Heart left ventricle (tissue), 16 donors: ENCODE measurements at regions not wholly inside any gene's neighbourhood (a gene's known extent, or its start where the extent isn't known, plus 50 kb on each side); places are given as distances from the start of the nearest gene placed in this dataset.

Experiments used
- ATAC-seq, 4 donors: fragments of 200-7000 bp; cut with Tn5 transposase; one replicate each; pipeline ENCODE4 v1.9.1; 2020 to 2022; ENCODE audit warnings: moderate library complexity in 4 of 4, mild to moderate bottlenecking in 3 of 4, moderate number of reproducible peaks in 1 of 4
- DNase-seq, 5 donors: peaks; one replicate each; pipeline ENCODE4 v3.0.0-alpha.2; 2020
- H3K27ac ChIP-seq, 12 donors: fragments of 200-600 bp; sonication (generic) in 4 of 12; one replicate each; pipeline versions ENCODE4 v1.5.0 to v1.8.0; 2016 to 2022; ENCODE audit warnings: mild to moderate bottlenecking in 2 of 12
- H3K27me3 ChIP-seq, 9 donors: fragments of 200-600 bp; sonication (generic) in 2 of 9; one replicate each; pipeline versions ENCODE4 v1.5.1 to v1.8.0; 2016 to 2022; ENCODE audit warnings: mild to moderate bottlenecking in 3 of 9
- H3K36me3 ChIP-seq, 9 donors: fragments of 200-600 bp; sonication (generic) in 2 of 9; one replicate each; pipeline versions ENCODE4 v1.5.0 to v1.8.0; 2018 to 2022; ENCODE audit warnings: mild to moderate bottlenecking in 2 of 9
- H3K4me1 ChIP-seq, 12 donors: fragments of 200-600 bp; sonication (generic) in 4 of 12; one replicate each; pipeline versions ENCODE4 v1.5.0 to v1.8.0; 2016 to 2022; ENCODE audit warnings: mild to moderate bottlenecking in 3 of 12
- H3K4me3 ChIP-seq, 12 donors: fragments of 200-600 bp; sonication (generic) in 4 of 12; one replicate each; pipeline versions ENCODE4 v1.5.0 to v1.8.0; 2017 to 2022; ENCODE audit warnings: mild to moderate bottlenecking in 9 of 12, moderate library complexity in 4 of 12
- H3K9me3 ChIP-seq, 12 donors: fragments of 200-600 bp; sonication (generic) in 4 of 12; one replicate each; pipeline versions ENCODE4 v1.5.0 to v1.8.0; 2016 to 2022; ENCODE audit warnings: mild to moderate bottlenecking in 1 of 12
- CTCF ChIP-seq, 12 donors: fragments of 200-600 bp; sonication (generic) in 4 of 12; IDR thresholded peaks; one replicate each; pipeline versions ENCODE4 v1.5.0 to v1.8.0; 2018 to 2022; ENCODE audit warnings: antibody characterized with exemption in 12 of 12, mild to moderate bottlenecking in 5 of 12
- POLR2A ChIP-seq, 2 donors: fragments of 450-650 bp; IDR thresholded peaks; one replicate each; pipeline ENCODE4 v1.6.1; 2017; ENCODE audit warnings: antibody characterized with exemption in 2 of 2, mild to moderate bottlenecking in 2 of 2, moderate library complexity in 2 of 2
- WGBS, 4 donors: extraction: QIAGEN DNeasy Blood & Tissue Kit in 2 of 4; methylation state at CpG; one replicate each; pipeline versions ENCODE4 v1.1.5 to v1.1.7; 2013 to 2018; 5-methylcytosine and 5-hydroxymethylcytosine counted together
- intact Hi-C, 10 donors: fragments of 100-400 bp; cut with DNase I; formaldehyde crosslinking; loops; one replicate each; pipeline versions ENCODE4 v1.11.1 to v1.14.2; 2022
- donor health status: ischemic (EF 13 %, LVEDD 7.1; RV severe dilation, severe dysfunction).
- donor health status: healthy with polysubstance abuse.
- donor health status: DM: no; HTN: yes; CAD: no.
- donor health status: DM: no; HTN: no; CAD: no.
- donor health status: ischemic (EF 25% LVEDD 6.9; RV normal size, moderate dysfunction).
- donor health status: ischemic (EF 25% LVEDD 5.7; RV mildly dilated, moderate dysfunction).
- donor health status: healthy.
- donor health status: DM: yes; HTN: yes; CAD: no.
- donor health status: ischemic (EF 35%, LVEDD 5.7; RV mildly dilated, moderate dysfunction).
- donor health status: nonischemic (EF 11% LVEDD 7.7; RV severe dilation, severe dysfunction).
- donor health status: DM: yes; HTN: yes; CAD: no.
- donor health status: PGD.
- donor health status: ischemic (EF 29% LVEDD 5.4; RV normal size, mild dysfunction).
- donor health status: nonischemic (EF 23%, LVEDD 6.1; RV moderate dilation, normal function).

- Histone ChIP-seq H3K27me3 (no peaks in the 10 kb centered on the region), H3K9me3 (peaks cover 0 to 11% (median 0%) of the 10 kb centered on the region in 12 donors), H3K36me3 (no peaks in the 10 kb centered on the region), H3K27ac (no peak overlapping the region), H3K4me1 (no peaks in the 10 kb centered on the region), H3K4me3 (no peak overlapping the region)
- 57 to 73% (median 69%) methylated on average over 4 of the region's 4 CpGs for WGBS, 4 donors
- TF ChIP-seq CTCF (IDR thresholded peaks at IDR 0.05) (no peak), POLR2A (IDR thresholded peaks at IDR 0.05) (no peak)
- intact Hi-C loops: no loop called here
- ATAC-seq: no peak
- DNase-seq: no peak
Measured at GRCh38 chr3:175951047-175951694, 1092.0 kb downstream of the NAALADL2 start.

- WGBS, 4 donors: 85 to 87% (median 86%) methylated on average over 3 of the region's 3 CpGs
- Histone ChIP-seq H3K4me3 (no peak overlapping the region), H3K27ac (no peak overlapping the region), H3K27me3 (no peaks in the 10 kb centered on the region), H3K4me1 (no peaks in the 10 kb centered on the region), H3K9me3 (peaks cover 0 to 32% (median 10%) of the 10 kb centered on the region in 12 donors), H3K36me3 (no peaks in the 10 kb centered on the region)
- intact Hi-C loops: no loop called here
- TF ChIP-seq CTCF (IDR thresholded peaks at IDR 0.05): no peak
- TF ChIP-seq POLR2A (IDR thresholded peaks at IDR 0.05): no peak
- ATAC-seq (no peak), DNase-seq (no peak)
Measured at GRCh38 chr3:175948041-175948440, 1088.9 kb downstream of the NAALADL2 start.

GRCh38 chr3:175941352-175941751 lies 1082.2 kb downstream of the NAALADL2 start:
- H3K4me1 ChIP-seq: no peaks in the 10 kb centered on the region
- ATAC-seq (no peak), DNase-seq (no peak)
- no peaks in the 10 kb centered on the region for H3K27me3 ChIP-seq
- peaks cover 0 to 60% (median 17%) of the 10 kb centered on the region in 12 donors for H3K9me3 ChIP-seq
- H3K27ac ChIP-seq: no peak overlapping the region
- intact Hi-C loops: no loop called here
- no peak overlapping the region for H3K4me3 ChIP-seq
- peak in 3 of 12 donors; percentile 7 to 18 (median 13) for TF ChIP-seq CTCF (IDR thresholded peaks at IDR 0.05)
- no peak for TF ChIP-seq POLR2A (IDR thresholded peaks at IDR 0.05)
- H3K36me3 ChIP-seq: no peaks in the 10 kb centered on the region

GRCh38 chr3:175940881-175941280 lies 1081.7 kb downstream of the NAALADL2 start:
- Histone ChIP-seq H3K27me3 (no peaks in the 10 kb centered on the region), H3K27ac (no peak overlapping the region), H3K9me3 (peaks cover 0 to 64% (median 17%) of the 10 kb centered on the region in 12 donors), H3K36me3 (no peaks in the 10 kb centered on the region), H3K4me3 (no peak overlapping the region), H3K4me1 (no peaks in the 10 kb centered on the region)
- TF ChIP-seq CTCF (IDR thresholded peaks at IDR 0.05) (no peak), POLR2A (IDR thresholded peaks at IDR 0.05) (no peak)
- ATAC-seq (no peak), DNase-seq (no peak)
- intact Hi-C loops: no loop called here
- WGBS, 4 donors: 66 to 72% (median 67%) methylated on average over 6 of the region's 6 CpGs
